H1 (cell line): ENCODE measurements at regions not wholly inside any gene's neighbourhood (a gene's known extent, or its start where the extent isn't known, plus 50 kb on each side); places are given as distances from the start of the nearest gene placed in this dataset.
"Not testable (repeated sequence)": the region's sequence is repeated elsewhere in the genome, so short reads cannot be mapped to it uniquely, and the experiment has no call there.

ENCODE experiments used
- CTCF ChIP-seq, 3 experiments: IDR thresholded peaks; 1 replicate in 2 of 3; 2 replicates in 1 of 3; pipeline versions ENCODE4 v1.5.1 to v1.6.1; 2011; ENCODE audit warnings: low read length in 3 of 3, mild to moderate bottlenecking in 3 of 3, inconsistent platforms in 2 of 3, low read depth in 1 of 3, moderate library complexity in 1 of 3; ENCODE audit not compliant: insufficient read depth in 1 of 3; ENCODE audit errors: control extremely low read depth in 1 of 3
- JUND ChIP-seq: IDR thresholded peaks from 2 replicates; pipeline ENCODE4 v1.6.1; 2011; ENCODE audit warnings: mild to moderate bottlenecking, improper control_type of control experiment, low read length
- POLR2A ChIP-seq, 2 experiments: IDR thresholded peaks; 1 replicate in 1 of 2; 2 replicates in 1 of 2; pipeline ENCODE4 v1.6.1; 2011; ENCODE audit warnings: low read depth in 2 of 2, low read length in 2 of 2, mild to moderate bottlenecking in 2 of 2; ENCODE audit errors: control extremely low read depth in 1 of 2
- RBBP5 ChIP-seq: IDR thresholded peaks from 2 replicates; pipeline ENCODE4 v1.7.1; 2012; ENCODE audit warnings: low read depth, mild to moderate bottlenecking, inconsistent platforms, low read length, moderate library complexity, borderline replicate concordance
- SP2 ChIP-seq: IDR thresholded peaks from 2 replicates; pipeline ENCODE4 v1.6.1; 2012; ENCODE audit warnings: mild to moderate bottlenecking, low read length, inconsistent platforms
- TEAD4 ChIP-seq: IDR thresholded peaks from 2 replicates; pipeline ENCODE4 v1.6.1; 2012; ENCODE audit warnings: low read depth, low read length, inconsistent platforms, mixed read lengths

- TF ChIP-seq TEAD4; POLR2A (IDR thresholded peaks at IDR 0.05; ENCODE audit: control extremely low read depth in 1 of 2, low read depth in 2 of 2, low read length in 2 of 2); RBBP5; JUND; SP2; CTCF (IDR thresholded peaks at IDR 0.05; ENCODE audit: control extremely low read depth in 1 of 3, insufficient read depth in 1 of 3, low read depth in 1 of 3, low read length in 3 of 3): not testable (repeated sequence)
Observed at GRCh38 chr17:27104605-27105221, 189.2 kb upstream of the WSB1 start.
